ENCODE measurements at regions not wholly inside any gene's neighbourhood (a gene's known extent, or its start where the extent isn't known, plus 50 kb on each side); places are given as distances from the start of the nearest gene placed in this dataset.

GRCh38 chr14:106179761-106180160, 653.4 kb downstream of the TMEM121 start:
- no peak for TF ChIP-seq CTCF (IDR thresholded peaks at IDR 0.05)
- no peak for TF ChIP-seq POLR2A (IDR thresholded peaks at IDR 0.05)

All from heart left ventricle (tissue), 13 donors.